NB4 (cell line): ENCODE measurements at regions not wholly inside any gene's neighbourhood (a gene's known extent, or its start where the extent isn't known, plus 50 kb on each side); places are given as distances from the start of the nearest gene placed in this dataset.

Source experiments
- DNase-seq: peaks from one replicate; pipeline ENCODE4 v3.0.0; 2010; ENCODE audit warnings: low read depth
- H3K4me3 ChIP-seq: one replicate; pipeline ENCODE4 v1.5.1; 2011; ENCODE audit warnings: mild to moderate bottlenecking, low read depth, low read length, moderate library complexity
- MAX ChIP-seq: IDR thresholded peaks from 2 replicates; pipeline ENCODE4 v1.6.1; 2011; ENCODE audit warnings: low read depth, low read length
- MYC ChIP-seq: IDR thresholded peaks from 2 replicates; pipeline ENCODE4 v1.6.1; 2011; ENCODE audit warnings: low read depth, low read length
- POLR2A ChIP-seq: IDR thresholded peaks from 2 replicates; pipeline ENCODE4 v1.6.1; 2011; ENCODE audit warnings: mild to moderate bottlenecking; ENCODE audit not compliant: insufficient read length; ENCODE audit errors: extremely low read depth
- TF ChIP-seq, protein P1 (sequence below): IDR thresholded peaks from one replicate; pipeline ENCODE4 v1.5.1; 2012; ENCODE audit warnings: low read depth, low read length

DNA sequence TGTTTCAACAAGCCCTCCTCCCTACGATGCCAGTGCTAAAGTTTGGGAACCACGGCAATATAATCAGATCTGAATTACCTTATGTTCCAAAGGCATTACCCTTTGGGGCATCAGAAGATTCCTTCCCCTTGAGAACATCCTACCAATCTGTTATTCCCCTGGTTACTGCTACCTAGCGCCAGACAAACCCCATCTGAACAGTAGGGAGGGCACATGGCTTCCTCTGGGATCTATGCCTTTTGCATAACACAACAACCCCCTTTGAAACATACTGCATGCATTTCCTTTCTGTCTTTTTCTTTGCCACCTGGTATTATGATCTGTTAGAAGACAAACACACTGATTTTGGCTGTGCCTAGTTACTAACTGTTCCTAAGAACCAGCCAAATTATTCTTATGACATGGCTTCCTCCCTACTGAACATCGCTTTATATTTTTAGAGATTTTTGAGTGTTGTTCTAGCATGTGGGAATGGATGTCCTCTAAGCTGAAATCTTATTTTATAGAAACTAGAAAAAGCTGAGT lies 103.9 kb upstream of the DAPK1 start:
- TF ChIP-seq MYC (no peak), MAX (no peak), POLR2A (no peak)
- TF ChIP-seq, protein P1, sequence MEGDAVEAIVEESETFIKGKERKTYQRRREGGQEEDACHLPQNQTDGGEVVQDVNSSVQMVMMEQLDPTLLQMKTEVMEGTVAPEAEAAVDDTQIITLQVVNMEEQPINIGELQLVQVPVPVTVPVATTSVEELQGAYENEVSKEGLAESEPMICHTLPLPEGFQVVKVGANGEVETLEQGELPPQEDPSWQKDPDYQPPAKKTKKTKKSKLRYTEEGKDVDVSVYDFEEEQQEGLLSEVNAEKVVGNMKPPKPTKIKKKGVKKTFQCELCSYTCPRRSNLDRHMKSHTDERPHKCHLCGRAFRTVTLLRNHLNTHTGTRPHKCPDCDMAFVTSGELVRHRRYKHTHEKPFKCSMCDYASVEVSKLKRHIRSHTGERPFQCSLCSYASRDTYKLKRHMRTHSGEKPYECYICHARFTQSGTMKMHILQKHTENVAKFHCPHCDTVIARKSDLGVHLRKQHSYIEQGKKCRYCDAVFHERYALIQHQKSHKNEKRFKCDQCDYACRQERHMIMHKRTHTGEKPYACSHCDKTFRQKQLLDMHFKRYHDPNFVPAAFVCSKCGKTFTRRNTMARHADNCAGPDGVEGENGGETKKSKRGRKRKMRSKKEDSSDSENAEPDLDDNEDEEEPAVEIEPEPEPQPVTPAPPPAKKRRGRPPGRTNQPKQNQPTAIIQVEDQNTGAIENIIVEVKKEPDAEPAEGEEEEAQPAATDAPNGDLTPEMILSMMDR = no peak
- DNase-seq = no peak
- H3K4me3 ChIP-seq = no peak overlapping the region

DNA sequence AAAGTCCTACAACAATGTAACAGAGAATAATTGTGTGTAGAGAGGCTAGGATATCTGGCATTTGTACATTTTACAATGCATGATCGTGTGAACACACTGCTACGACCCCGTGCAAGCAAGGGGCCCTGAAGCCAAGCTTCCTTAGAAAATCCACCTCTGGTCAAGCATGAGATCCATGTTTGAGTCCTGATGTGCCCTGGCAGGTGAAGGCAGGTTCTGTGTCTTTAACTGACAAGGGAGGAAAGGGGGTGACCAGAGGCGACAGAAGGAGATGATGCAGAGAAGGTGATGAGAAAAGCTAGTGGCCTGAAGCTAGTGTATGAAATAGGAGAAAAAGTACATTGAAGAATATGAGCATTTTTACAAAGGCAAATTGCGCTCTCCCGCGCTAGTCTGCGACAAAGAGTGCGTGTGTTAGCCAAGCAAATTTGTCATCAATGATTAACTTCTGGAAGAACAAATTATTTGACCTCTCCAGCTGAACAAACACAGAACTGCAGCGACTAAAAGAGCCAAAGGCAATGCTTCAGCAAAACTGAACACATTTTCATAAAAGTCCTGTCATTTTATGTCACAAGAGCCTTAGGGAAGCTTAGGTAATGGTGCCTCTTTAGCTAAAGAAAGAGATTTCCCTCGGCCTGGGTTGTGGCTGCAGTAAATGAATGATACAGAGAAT lies 101.7 kb upstream of the DAPK1 start:
- TF ChIP-seq, protein P1 = no peak
- TF ChIP-seq POLR2A (no peak), MAX (no peak), MYC (no peak)
- DNase-seq = no peak
- H3K4me3 ChIP-seq = no peak overlapping the region

- no peak overlapping the region for H3K4me3 ChIP-seq
- TF ChIP-seq MAX (no peak), POLR2A (no peak)
- TF ChIP-seq, protein P1 = no peak
- DNase-seq = no peak
Measured at GRCh38 chr9:87401681-87402080, 96.0 kb upstream of the DAPK1 start.

GRCh38 chr9:87402537-87402936 lies 95.1 kb upstream of the DAPK1 start:
- TF ChIP-seq POLR2A (no peak), MYC (no peak), MAX (no peak)
- TF ChIP-seq, protein P1 = no peak
- DNase-seq = no peak

DNA sequence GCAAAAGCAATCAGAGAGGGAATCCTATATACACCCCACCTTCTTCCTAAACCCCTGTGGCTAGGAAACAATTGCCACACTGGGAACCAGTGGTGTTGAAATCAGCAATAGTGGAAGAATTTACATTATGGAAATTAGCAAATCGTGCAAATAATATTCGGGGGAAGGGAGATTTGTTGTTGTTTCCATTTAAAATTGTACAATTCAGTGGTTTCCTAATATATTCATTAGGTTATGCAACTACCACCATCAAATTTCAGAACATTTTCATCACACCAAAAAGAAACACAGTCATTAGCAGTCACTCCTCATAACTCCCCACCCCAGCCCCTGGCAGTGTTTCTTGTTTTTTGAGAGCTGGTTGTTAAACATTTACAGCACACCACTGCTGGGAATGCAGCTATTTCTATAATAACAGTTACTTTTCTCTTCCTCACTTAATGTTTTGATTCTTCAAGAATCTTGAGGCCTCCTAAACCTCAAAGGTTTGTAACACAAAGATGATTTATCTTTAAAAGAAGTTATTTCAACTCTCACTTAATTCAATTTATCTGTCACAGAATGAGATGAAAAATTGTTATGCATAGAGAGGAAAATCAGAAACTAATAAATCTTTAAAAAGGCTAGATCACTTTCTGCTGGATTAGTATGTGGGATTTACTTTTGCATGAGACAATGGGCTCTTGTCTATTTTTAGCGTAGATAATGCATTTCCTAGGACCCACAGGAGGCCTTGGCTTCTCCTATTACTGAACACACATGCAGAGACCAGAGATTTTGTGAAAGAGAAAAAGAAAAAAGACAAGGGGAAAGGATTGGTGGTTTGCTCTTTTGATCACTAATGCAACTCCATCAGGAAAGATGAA lies 91.8 kb upstream of the DAPK1 start:
- TF ChIP-seq MYC = no peak
- TF ChIP-seq, protein P1 = no peak
- TF ChIP-seq MAX = no peak
- TF ChIP-seq POLR2A = no peak
- no peak for DNase-seq
- no peak overlapping the region for H3K4me3 ChIP-seq

More at GRCh38 chr9:87402537-87402936, 95.1 kb upstream of the DAPK1 start:
- H3K4me3 ChIP-seq = no peak overlapping the region
